Duodenal mucosa (tissue), 2 donors: ENCODE measurements at regions not wholly inside any gene's neighbourhood (a gene's known extent, or its start where the extent isn't known, plus 50 kb on each side); places are given as distances from the start of the nearest gene placed in this dataset.

Source experiments
- H3K27ac ChIP-seq: one replicate; pipeline ENCODE4 v1.7.0; 2013; ENCODE audit warnings: low read depth, low read length
- H3K27me3 ChIP-seq, 2 donors: one replicate each; pipeline ENCODE4 v1.7.0; 2013; ENCODE audit warnings: low read length in 2 of 2, control low read depth in 1 of 2; ENCODE audit not compliant: insufficient read depth in 2 of 2, control insufficient read depth in 1 of 2
- H3K36me3 ChIP-seq, 2 donors: one replicate each; pipeline ENCODE4 v1.7.0; 2013; ENCODE audit warnings: low read length in 2 of 2, control low read depth in 1 of 2; ENCODE audit not compliant: insufficient read depth in 2 of 2, control insufficient read depth in 1 of 2
- H3K4me1 ChIP-seq, 2 donors: one replicate each; pipeline ENCODE4 v1.7.0; 2013; ENCODE audit warnings: low read length in 2 of 2, control low read depth in 1 of 2; ENCODE audit not compliant: insufficient read depth in 2 of 2, control insufficient read depth in 1 of 2
- H3K4me3 ChIP-seq, 2 donors: one replicate each; pipeline ENCODE4 v1.7.0; 2013; ENCODE audit warnings: low read length in 2 of 2, low read depth in 1 of 2
- H3K9ac ChIP-seq, 2 donors: one replicate each; pipeline ENCODE4 v1.7.0; 2013; ENCODE audit warnings: low read length in 2 of 2, low read depth in 1 of 2
- H3K9me3 ChIP-seq, 2 donors: one replicate each; pipeline ENCODE4 v1.7.0; 2013; ENCODE audit warnings: low read length in 2 of 2, control low read depth in 1 of 2; ENCODE audit not compliant: control insufficient read depth in 1 of 2

DNA sequence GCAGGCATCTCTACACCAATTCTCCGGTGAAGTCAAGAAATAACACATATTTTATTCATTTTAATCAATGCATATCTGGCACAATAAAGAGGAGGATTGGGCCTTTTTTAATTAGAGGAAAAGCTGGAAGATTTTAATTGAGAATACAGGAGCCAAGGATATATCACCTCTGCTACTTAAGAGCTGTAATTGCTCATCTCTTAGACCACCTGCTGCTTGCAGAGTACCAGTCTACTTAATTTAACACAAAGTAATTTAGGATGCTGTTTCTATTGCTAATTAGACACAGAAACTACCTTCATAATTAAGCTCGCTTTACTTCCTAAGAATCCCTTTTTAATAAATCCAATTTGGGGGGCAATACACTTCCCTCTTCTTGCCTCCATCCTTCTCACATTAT is 326.9 kb downstream of the TENT4A start:
- Histone ChIP-seq H3K27ac (no peak overlapping the region), H3K9me3 (no peaks in the 10 kb centered on the region), H3K9ac (no peak overlapping the region), H3K27me3 (no peaks in the 10 kb centered on the region), H3K36me3 (no peaks in the 10 kb centered on the region), H3K4me3 (no peak overlapping the region), H3K4me1 (no peaks in the 10 kb centered on the region)

DNA sequence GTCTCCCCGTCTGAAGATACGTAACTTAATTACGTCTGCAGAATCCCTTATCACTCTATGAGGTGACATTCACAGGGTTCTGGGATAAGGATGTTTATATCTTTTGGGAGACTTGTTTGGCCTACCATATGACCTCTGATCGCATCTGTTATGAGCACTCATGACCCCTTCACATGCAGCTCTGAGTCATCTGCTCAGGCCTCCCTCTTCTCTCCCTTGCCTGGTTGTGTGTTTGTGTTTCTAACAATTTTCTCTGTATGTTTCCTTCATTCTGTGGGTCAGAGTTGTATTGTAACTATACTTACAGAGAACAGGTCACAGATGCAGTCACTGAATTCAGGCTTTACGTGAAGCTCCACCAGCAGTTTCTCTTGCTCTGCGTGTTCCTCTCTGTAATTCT is 330.6 kb downstream of the TENT4A start:
- H3K4me1 ChIP-seq = no peaks in the 10 kb centered on the region
- no peaks in the 10 kb centered on the region for H3K9me3 ChIP-seq
- H3K9ac ChIP-seq = no peak overlapping the region
- no peaks in the 10 kb centered on the region for H3K36me3 ChIP-seq
- no peak overlapping the region for H3K27ac ChIP-seq
- no peaks in the 10 kb centered on the region for H3K27me3 ChIP-seq
- no peak overlapping the region for H3K4me3 ChIP-seq

DNA sequence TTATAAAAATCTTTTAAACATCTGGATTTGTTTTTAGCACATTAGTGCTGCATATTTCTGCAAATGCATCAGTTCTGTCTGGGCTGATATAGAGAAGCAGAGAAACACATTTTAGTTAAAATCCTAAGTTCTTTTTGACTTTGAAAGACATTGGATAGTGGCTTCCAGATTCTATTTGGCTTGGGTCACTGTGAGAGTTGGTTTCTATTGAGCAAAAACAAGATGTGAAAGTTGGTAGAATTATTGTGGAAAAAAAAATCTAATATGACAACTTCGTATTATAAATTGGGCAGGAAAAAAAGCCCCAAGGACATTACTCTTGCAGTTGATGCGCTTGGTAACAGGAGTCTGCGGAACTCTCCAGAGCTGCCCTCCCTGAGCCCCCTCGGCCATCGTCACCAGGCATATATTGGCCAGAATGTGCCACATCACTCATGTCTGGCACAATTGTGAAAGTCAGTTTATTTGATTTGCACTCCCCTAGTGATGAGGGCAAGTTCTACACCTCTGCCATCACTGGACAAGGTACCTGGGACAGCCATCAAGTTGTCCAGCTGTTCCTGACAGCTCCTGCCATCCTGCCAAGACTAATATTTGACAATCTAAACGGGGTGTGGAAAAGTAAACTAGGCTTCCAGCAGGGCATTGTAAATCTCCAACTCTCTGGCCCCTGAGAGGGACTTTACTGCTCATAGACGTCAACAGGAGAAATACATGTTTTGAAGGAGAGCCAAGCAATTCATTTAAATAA is 334.5 kb downstream of the TENT4A start:
- no peaks in the 10 kb centered on the region for H3K4me1 ChIP-seq
- H3K27me3 ChIP-seq = no peaks in the 10 kb centered on the region
- H3K36me3 ChIP-seq = no peaks in the 10 kb centered on the region
- no peak overlapping the region for H3K27ac ChIP-seq
- H3K9me3 ChIP-seq = no peaks in the 10 kb centered on the region
- H3K9ac ChIP-seq = no peak overlapping the region
- no peak overlapping the region for H3K4me3 ChIP-seq

DNA sequence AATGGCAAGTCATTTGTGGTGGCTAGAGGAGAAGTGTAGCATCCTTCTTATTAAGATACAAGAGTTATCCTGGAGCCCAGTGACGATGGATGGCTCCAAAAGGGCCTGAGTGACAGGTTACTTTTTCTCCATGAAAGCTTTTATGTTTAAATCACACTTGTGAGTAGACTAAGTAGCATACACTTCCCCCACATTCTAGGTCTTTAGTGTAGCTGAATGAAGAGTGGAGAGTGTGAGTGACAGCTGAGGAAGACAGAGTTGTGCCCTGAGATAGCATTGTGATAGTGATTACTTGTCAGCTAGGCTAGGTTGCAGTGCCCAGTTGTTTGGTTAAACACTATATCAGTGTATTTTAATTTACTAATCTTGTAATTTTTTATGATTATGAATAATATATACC is 337.8 kb downstream of the TENT4A start:
- Histone ChIP-seq H3K27ac (no peak overlapping the region), H3K27me3 (no peaks in the 10 kb centered on the region), H3K36me3 (no peaks in the 10 kb centered on the region), H3K9me3 (no peaks in the 10 kb centered on the region), H3K4me3 (no peak overlapping the region), H3K9ac (no peak overlapping the region), H3K4me1 (no peaks in the 10 kb centered on the region)

DNA sequence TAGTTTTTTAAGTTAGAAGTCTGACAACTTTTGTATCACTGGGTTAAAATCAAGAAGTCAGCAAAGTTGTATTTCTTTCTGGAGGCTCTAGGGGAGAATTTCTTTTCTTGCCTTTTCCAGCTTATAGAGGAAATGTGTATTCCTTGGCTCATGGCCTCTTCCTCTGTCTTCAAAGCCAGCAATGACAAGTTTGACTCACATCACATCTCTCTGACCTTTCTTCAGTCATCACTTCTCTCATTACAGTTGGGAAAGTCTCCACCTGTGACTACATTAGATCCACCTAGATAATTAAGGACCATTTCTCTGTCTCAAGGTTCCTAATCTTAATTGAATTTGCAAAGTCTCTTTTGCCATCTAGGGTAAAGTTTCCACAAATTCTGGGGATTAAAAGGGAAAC is 339.9 kb downstream of the TENT4A start:
- Histone ChIP-seq H3K9ac (no peak overlapping the region), H3K27me3 (no peaks in the 10 kb centered on the region), H3K36me3 (no peaks in the 10 kb centered on the region), H3K4me3 (no peak overlapping the region), H3K9me3 (no peaks in the 10 kb centered on the region), H3K4me1 (no peaks in the 10 kb centered on the region), H3K27ac (no peak overlapping the region)

DNA sequence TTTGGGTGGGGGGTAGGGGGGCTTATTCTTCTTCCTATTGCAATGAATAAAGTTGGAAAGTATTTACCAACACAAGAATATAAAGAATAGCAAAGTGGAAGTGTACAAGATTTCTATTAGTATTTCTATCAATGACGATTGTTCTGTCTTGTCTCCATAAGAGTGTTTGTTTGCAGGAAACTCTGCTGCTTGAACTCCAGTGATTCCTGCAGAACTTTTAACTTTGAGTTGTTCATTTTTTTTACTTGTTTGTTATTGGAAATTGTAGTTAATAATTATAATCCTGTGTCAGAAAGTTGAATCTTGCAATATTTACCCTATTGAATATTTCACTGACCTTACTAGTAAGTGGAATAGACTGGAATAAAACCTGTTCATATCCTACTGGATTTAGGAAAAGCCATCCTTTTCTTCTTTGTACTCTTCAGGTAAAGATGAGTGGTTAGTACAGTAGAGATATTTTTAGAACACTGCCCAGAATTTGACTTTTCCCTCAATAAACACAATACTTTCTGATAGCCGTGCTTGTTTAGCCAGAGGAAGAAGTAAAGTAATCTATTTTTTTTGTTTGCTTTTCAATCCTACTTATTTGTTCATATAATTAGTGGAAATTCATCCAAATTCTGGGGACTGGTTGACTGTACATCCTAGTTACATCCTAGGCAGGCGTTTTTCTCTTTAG is 340.4 kb downstream of the TENT4A start:
- H3K9me3 ChIP-seq = no peaks in the 10 kb centered on the region
- H3K9ac ChIP-seq = no peak overlapping the region
- no peak overlapping the region for H3K27ac ChIP-seq
- H3K27me3 ChIP-seq = no peaks in the 10 kb centered on the region
- H3K4me1 ChIP-seq = no peaks in the 10 kb centered on the region
- no peaks in the 10 kb centered on the region for H3K36me3 ChIP-seq
- no peak overlapping the region for H3K4me3 ChIP-seq

DNA sequence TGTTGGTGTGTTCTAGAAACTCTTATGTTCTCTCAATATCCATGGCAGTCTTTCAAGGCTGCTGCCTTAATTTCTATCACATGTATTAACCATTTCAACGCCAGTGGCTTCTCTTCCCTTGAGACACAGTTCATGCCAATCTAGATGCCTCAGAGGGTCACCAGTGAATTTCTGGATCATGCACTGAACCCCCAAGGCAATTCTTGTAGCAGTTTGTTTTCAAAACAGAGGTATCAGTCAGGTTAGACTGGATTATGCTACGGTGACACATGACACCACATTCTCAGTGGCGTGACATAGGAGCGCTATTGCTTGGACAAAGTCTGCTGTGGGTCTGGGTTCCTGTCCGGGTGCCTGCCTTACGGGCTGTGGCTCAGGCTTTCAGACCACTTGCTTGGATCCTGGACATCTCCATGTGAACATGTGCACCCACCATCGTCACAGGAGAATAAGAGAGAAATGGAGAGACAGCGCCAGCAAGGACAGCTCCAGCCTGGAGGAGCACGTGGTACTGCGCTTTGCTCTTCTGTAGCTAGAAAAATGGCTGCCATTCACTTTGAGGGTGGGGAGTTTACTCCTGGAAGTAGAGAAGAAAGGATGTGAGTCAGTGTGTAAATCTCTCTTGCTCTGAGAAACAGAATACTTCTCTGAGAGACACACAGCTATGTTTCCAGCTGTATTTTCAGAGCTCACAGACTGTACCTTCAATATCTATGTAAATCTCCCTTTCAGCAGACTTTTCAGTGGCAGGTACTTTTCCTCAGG is 329.3 kb upstream of the ADCY2 start:
- H3K4me1 ChIP-seq = no peaks in the 10 kb centered on the region
- no peak overlapping the region for H3K9ac ChIP-seq
- no peaks in the 10 kb centered on the region for H3K9me3 ChIP-seq
- H3K27me3 ChIP-seq = no peaks in the 10 kb centered on the region
- no peak overlapping the region for H3K27ac ChIP-seq
- no peaks in the 10 kb centered on the region for H3K36me3 ChIP-seq
- no peak overlapping the region for H3K4me3 ChIP-seq

DNA sequence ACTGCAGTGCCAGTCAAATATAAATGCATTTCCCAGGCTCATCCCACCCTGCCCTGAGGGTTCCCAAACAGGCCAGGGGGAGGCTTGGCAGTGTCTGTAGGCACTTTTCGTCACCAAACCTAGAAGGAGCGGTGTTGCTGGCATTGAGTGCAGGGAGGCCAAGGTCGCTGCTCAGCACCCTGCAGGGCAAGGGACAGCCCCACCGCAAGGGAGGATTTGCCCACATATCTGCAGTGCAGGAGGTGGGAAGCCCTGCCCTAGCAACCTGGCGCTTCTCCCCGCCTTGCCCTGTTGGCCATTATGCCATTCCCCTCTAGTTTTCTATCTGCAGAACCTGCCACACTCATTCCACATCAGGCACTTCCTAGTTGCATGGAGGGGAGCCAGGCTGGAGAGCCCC is 327.8 kb upstream of the ADCY2 start:
- no peaks in the 10 kb centered on the region for H3K9me3 ChIP-seq
- no peak overlapping the region for H3K9ac ChIP-seq
- no peaks in the 10 kb centered on the region for H3K36me3 ChIP-seq
- H3K27me3 ChIP-seq = no peaks in the 10 kb centered on the region
- no peak overlapping the region for H3K4me3 ChIP-seq
- no peak overlapping the region for H3K27ac ChIP-seq
- H3K4me1 ChIP-seq = no peaks in the 10 kb centered on the region

DNA sequence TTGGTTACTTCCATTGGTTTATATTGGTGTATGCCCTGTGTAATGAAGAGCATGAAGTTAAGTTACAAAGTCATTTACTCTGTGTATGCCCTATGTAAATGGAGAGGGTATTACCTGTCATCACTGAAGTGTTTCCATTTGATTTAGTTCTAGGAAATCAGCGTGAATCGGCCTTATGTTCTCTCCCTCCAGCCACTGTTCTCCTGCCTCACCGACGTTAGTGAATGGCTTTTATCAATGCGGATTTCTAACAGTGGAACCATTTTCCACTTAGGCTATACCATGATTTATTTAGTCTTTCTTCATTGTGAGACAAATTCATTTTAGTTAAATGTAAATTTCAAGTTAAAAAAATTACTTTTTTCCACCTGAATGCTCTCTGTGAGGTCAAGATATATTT is 327.0 kb upstream of the ADCY2 start:
- H3K27me3 ChIP-seq = no peaks in the 10 kb centered on the region
- no peaks in the 10 kb centered on the region for H3K36me3 ChIP-seq
- H3K4me1 ChIP-seq = no peaks in the 10 kb centered on the region
- H3K4me3 ChIP-seq = no peak overlapping the region
- H3K9me3 ChIP-seq = no peaks in the 10 kb centered on the region
- no peak overlapping the region for H3K9ac ChIP-seq
- H3K27ac ChIP-seq = no peak overlapping the region

DNA sequence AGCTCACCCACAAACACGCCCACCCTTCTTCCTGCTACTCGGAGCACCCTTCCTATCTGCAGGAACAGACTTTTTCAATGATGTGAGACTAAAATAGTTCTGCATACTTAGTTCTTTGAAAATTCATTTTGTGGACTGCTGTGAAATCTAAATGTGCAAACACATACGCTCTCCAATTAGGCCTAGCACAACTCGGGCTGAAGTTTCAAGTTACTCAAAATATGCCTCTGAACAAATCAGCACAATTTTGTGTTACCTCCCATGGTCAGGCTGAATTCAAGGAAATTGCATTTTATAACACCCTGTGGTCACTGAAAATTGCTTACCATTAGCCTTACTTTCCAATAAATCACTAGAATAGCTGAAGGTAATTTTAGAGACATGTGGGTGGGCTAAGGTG is 323.8 kb upstream of the ADCY2 start:
- no peaks in the 10 kb centered on the region for H3K4me1 ChIP-seq
- no peaks in the 10 kb centered on the region for H3K9me3 ChIP-seq
- no peak overlapping the region for H3K27ac ChIP-seq
- H3K9ac ChIP-seq = no peak overlapping the region
- H3K27me3 ChIP-seq = no peaks in the 10 kb centered on the region
- no peaks in the 10 kb centered on the region for H3K36me3 ChIP-seq
- no peak overlapping the region for H3K4me3 ChIP-seq
